Activated naive CD8-positive, alpha-beta T cell treated with anti-CD3 and anti-CD28 coated beads for 36 hours (primary cell): ENCODE measurements at regions not wholly inside any gene's neighbourhood (a gene's known extent, or its start where the extent isn't known, plus 50 kb on each side); places are given as distances from the start of the nearest gene placed in this dataset.

Source experiments
- DNase-seq: peaks from one replicate; pipeline ENCODE4 v3.0.0; 2021
- H3K27ac Mint-ChIP-seq: one replicate; pipeline ENCODE4 v1.8.0; 2022; ENCODE audit warnings: mild to moderate bottlenecking, moderate library complexity, mixed read lengths
- H3K27me3 Mint-ChIP-seq: one replicate; pipeline ENCODE4 v1.8.0; 2022; ENCODE audit warnings: mild to moderate bottlenecking, mixed read lengths
- H3K36me3 Mint-ChIP-seq: one replicate; pipeline ENCODE4 v1.8.0; 2021; ENCODE audit warnings: mild to moderate bottlenecking, mixed read lengths
- H3K4me1 Mint-ChIP-seq: one replicate; pipeline ENCODE4 v1.8.0; 2021; ENCODE audit warnings: mixed read lengths
- H3K4me3 Mint-ChIP-seq: one replicate; pipeline ENCODE4 v1.8.0; 2022; ENCODE audit warnings: mild to moderate bottlenecking, moderate library complexity, mixed read lengths
- H3K9me3 Mint-ChIP-seq: one replicate; pipeline ENCODE4 v1.8.0; 2022; ENCODE audit warnings: mixed read lengths

GRCh38 chr16:11492808-11493530 lies 93.8 kb downstream of the LITAF start:
- H3K36me3 Mint-ChIP-seq: peaks cover 9% of the 10 kb centered on the region
- no peak for DNase-seq
- H3K4me1 Mint-ChIP-seq: peaks cover 15% of the 10 kb centered on the region
- no peak overlapping the region for H3K27ac Mint-ChIP-seq
- H3K9me3 Mint-ChIP-seq: peaks cover 3% of the 10 kb centered on the region
- no peaks in the 10 kb centered on the region for H3K27me3 Mint-ChIP-seq
- no peak overlapping the region for H3K4me3 Mint-ChIP-seq

DNA sequence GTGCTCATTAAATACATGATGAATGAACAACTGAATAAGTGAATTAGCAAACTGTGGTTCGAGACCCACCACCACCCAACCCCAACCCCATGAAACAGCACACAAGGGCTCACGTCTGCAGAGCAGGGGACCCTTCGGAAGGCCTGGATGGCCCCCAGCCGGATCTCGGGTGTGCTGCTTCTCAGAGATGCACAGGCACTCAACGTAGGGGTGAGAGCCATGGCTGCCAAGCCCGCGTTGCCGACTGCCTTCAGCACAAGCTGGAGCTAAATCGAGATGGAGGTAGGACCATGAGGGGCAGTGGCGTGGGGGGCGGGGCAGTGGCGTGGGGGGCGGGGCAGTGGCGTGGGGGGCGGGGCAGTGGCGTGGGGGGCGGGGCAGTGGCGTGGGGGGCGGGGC lies 93.2 kb downstream of the LITAF start:
- Mint-ChIP-seq H3K27ac (no peak overlapping the region), H3K36me3 (peaks cover 9% of the 10 kb centered on the region), H3K27me3 (no peaks in the 10 kb centered on the region), H3K9me3 (peaks cover 3% of the 10 kb centered on the region), H3K4me3 (no peak overlapping the region), H3K4me1 (peaks cover 16% of the 10 kb centered on the region)
- no peak for DNase-seq

DNA sequence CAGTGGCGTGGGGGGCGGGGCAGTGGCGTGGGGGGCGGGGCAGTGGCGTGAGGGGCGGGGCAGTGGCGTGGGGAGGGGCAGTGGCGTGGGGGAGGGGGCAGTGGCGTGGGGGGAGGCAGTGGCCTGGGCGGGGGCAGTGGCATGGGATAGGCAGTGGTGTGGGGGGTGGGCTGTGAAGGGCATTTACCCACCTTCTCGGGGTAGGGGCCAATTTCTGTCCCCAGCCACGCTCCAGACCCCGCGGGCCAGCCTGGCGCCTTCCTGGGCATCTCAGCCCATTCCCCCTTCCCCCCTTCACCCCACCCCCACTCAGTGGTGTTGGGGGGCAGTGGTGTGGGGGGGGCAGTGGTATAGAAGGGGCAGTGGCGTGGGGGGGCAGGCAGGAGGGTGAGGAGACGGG lies 92.7 kb downstream of the LITAF start:
- Mint-ChIP-seq H3K4me1 (peaks cover 16% of the 10 kb centered on the region), H3K9me3 (peaks cover 3% of the 10 kb centered on the region), H3K36me3 (peaks cover 9% of the 10 kb centered on the region), H3K4me3 (no peak overlapping the region), H3K27ac (no peak overlapping the region), H3K27me3 (no peaks in the 10 kb centered on the region)
- DNase-seq: no peak

- H3K4me1 Mint-ChIP-seq: peaks cover 16% of the 10 kb centered on the region
- H3K9me3 Mint-ChIP-seq: peaks cover 3% of the 10 kb centered on the region
- H3K27ac Mint-ChIP-seq: no peak overlapping the region
- DNase-seq: no peak
- no peak overlapping the region for H3K4me3 Mint-ChIP-seq
- no peaks in the 10 kb centered on the region for H3K27me3 Mint-ChIP-seq
- H3K36me3 Mint-ChIP-seq: peaks cover 9% of the 10 kb centered on the region
Measured at GRCh38 chr16:11494433-11494832, 92.3 kb downstream of the LITAF start.

- no peak for DNase-seq
- H3K27me3 Mint-ChIP-seq: no peaks in the 10 kb centered on the region
- H3K9me3 Mint-ChIP-seq: peaks cover 3% of the 10 kb centered on the region
- H3K4me3 Mint-ChIP-seq: no peak overlapping the region
- H3K4me1 Mint-ChIP-seq: peaks cover 16% of the 10 kb centered on the region
- H3K27ac Mint-ChIP-seq: no peak overlapping the region
- peaks cover 5% of the 10 kb centered on the region for H3K36me3 Mint-ChIP-seq
Measured at GRCh38 chr16:11495066-11495407, 91.7 kb downstream of the LITAF start.
